ENCODE measurements at regions not wholly inside any gene's neighbourhood (a gene's known extent, or its start where the extent isn't known, plus 50 kb on each side); places are given as distances from the start of the nearest gene placed in this dataset.

DNA sequence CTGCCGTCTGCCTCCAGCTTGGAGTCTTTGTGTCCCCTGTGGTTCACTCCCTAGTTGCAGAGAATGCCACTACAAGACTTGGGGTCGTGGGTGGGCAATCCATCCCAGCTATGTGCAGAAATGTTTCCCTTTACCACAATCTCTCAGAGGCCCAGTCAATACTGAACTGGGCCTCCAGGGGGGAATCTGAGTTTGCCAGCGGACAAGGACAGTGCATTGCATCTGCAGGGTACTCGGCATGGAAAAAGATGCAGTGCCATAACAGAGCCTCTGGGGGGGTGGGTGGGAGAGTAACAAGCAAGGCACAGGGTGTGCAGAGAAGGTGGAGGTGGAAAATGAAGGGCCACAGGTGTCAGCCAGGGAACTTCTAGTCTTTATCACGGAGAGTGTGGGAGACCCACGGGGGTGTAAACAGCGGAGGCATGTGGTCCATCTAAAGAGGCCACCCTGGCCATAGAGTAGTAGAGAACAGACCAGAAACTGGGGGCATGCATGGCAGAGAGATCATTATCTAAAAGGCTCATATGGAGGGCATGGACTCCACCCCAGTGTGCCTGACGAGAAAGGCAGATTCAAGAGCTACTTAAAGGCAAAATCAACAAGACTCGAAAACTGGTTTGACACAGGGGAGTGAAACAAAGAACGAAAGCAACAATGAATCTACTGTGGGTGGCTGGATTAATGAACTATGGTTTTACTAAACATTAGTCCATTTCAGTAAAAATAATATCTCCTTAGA is 182.4 kb downstream of the ANXA2 start:
- TF ChIP-seq USF2 (IDR thresholded peaks at IDR 0.05; ENCODE audit: borderline replicate concordance, low read depth, low read length) (no peak), TCF12 (IDR thresholded peaks at IDR 0.05; ENCODE audit: low read depth, low read length) (no peak), EZH2 (IDR thresholded peaks at IDR 0.05; ENCODE audit: borderline replicate concordance, control insufficient read depth, low read depth, low read length) (no peak), RFX5 (IDR thresholded peaks at IDR 0.05; ENCODE audit: low read depth, low read length) (no peak), EP300 (IDR thresholded peaks at IDR 0.05; ENCODE audit: borderline replicate concordance in 1 of 2, control insufficient read depth in 1 of 2, low read depth in 2 of 2, low read length in 2 of 2) (no peak), ZNF274 (IDR thresholded peaks at IDR 0.05; ENCODE audit: insufficient read depth, insufficient read length) (no peak), NR2C2 (IDR thresholded peaks at IDR 0.05; ENCODE audit: borderline replicate concordance, control insufficient read depth, insufficient read length, low read depth) (no peak), NBN (IDR thresholded peaks at IDR 0.05) (no peak), NKRF (conservative IDR thresholded peaks at IDR 0.05) (no peak), CTCF (IDR thresholded peaks at IDR 0.05 in 2 of 3, conservative IDR thresholded peaks at IDR 0.05 in 1 of 3; ENCODE audit: control insufficient read depth in 2 of 3, extremely low read depth in 1 of 3, insufficient read depth in 1 of 3, low read depth in 3 of 3, low read length in 3 of 3) (no peak)
- TF ChIP-seq, protein P1, sequence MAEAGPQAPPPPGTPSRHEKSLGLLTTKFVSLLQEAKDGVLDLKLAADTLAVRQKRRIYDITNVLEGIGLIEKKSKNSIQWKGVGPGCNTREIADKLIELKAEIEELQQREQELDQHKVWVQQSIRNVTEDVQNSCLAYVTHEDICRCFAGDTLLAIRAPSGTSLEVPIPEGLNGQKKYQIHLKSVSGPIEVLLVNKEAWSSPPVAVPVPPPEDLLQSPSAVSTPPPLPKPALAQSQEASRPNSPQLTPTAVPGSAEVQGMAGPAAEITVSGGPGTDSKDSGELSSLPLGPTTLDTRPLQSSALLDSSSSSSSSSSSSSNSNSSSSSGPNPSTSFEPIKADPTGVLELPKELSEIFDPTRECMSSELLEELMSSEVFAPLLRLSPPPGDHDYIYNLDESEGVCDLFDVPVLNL (IDR thresholded peaks at IDR 0.05; ENCODE audit: low read depth, low read length) = no peak
- TF ChIP-seq, protein P2, sequence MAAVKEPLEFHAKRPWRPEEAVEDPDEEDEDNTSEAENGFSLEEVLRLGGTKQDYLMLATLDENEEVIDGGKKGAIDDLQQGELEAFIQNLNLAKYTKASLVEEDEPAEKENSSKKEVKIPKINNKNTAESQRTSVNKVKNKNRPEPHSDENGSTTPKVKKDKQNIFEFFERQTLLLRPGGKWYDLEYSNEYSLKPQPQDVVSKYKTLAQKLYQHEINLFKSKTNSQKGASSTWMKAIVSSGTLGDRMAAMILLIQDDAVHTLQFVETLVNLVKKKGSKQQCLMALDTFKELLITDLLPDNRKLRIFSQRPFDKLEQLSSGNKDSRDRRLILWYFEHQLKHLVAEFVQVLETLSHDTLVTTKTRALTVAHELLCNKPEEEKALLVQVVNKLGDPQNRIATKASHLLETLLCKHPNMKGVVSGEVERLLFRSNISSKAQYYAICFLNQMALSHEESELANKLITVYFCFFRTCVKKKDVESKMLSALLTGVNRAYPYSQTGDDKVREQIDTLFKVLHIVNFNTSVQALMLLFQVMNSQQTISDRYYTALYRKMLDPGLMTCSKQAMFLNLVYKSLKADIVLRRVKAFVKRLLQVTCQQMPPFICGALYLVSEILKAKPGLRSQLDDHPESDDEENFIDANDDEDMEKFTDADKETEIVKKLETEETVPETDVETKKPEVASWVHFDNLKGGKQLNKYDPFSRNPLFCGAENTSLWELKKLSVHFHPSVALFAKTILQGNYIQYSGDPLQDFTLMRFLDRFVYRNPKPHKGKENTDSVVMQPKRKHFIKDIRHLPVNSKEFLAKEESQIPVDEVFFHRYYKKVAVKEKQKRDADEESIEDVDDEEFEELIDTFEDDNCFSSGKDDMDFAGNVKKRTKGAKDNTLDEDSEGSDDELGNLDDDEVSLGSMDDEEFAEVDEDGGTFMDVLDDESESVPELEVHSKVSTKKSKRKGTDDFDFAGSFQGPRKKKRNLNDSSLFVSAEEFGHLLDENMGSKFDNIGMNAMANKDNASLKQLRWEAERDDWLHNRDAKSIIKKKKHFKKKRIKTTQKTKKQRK (IDR thresholded peaks at IDR 0.05; ENCODE audit: low read depth, low read length) = no peak

Measured in GM12878 (cell line).